22Rv1 (cell line): ENCODE measurements at regions not wholly inside any gene's neighbourhood (a gene's known extent, or its start where the extent isn't known, plus 50 kb on each side); places are given as distances from the start of the nearest gene placed in this dataset.
"Not testable (repeated sequence)": the region's sequence is repeated elsewhere in the genome, so short reads cannot be mapped to it uniquely, and the experiment has no call there.

ENCODE experiments used
- CTCF ChIP-seq: fragments of 450-650 bp; IDR thresholded peaks from 2 replicates; pipeline ENCODE4 v1.5.1; 2017; ENCODE audit warnings: mild to moderate bottlenecking
- ZFX ChIP-seq: fragments of 450-650 bp; IDR thresholded peaks from 2 replicates; pipeline ENCODE4 v1.6.1; 2017; ENCODE audit warnings: antibody characterized with exemption, borderline replicate concordance

DNA sequence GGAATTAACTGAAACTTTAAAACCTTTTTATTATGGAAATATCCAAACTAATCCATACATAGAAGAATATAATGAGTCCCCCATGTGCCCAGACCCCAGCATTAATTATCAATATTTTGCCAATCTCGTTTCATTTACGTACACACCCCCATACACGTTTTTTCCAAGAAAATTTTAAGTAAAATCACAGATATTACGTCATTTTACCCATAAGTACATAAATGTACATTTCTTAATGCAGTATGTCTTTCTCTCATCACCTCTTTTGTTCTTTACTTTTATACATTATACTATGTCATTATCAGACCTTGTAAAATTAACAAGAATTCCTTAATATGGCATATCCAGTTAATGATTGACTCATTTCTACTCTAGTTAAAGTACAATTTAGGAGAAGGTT is 2914.1 kb upstream of the OR11H1 start:
- TF ChIP-seq CTCF, ZFX: not testable (repeated sequence)
